HepG2 (cell line): ENCODE measurements at regions not wholly inside any gene's neighbourhood (a gene's known extent, or its start where the extent isn't known, plus 50 kb on each side); places are given as distances from the start of the nearest gene placed in this dataset.
"Not testable (repeated sequence)": the region's sequence is repeated elsewhere in the genome, so short reads cannot be mapped to it uniquely, and the experiment has no call there.

Source experiments
- ATAC-seq: fragments of 200-7000 bp; cut with Tn5 transposase; 3 replicates; pipeline ENCODE4 v1.9.1; 2020; ENCODE audit warnings: mild to moderate bottlenecking, moderate library complexity
- BruUV-seq: library from RNA; stranded (reverse); fragments of 400-500 nt; replicated peaks from 2 replicates; lab custom pipeline; 2021; lab: Mats Ljungman, UMichigan
- CTCF ChIA-PET: fragments of 300-600 bp; formaldehyde crosslinking; extraction: SDS; loops from one replicate; lab custom pipeline; 2021; ENCODE audit warnings: low total read pairs, inconsistent platforms, low intra/inter-chr PET ratio; lab: Yijun Ruan, JAX
- POLR2A ChIA-PET: fragments of 350-600 bp; sonication (Branson Sonifier 250); formaldehyde crosslinking; loops from one replicate; lab custom pipeline; 2020; ENCODE audit warnings: antibody characterized with exemption, inconsistent platforms; lab: Yijun Ruan, JAX
- DNase-seq: peaks from one replicate; pipeline ENCODE4 v3.0.0-alpha.2; 2015; ENCODE audit warnings: low spot score
- FAIRE-seq: peaks from 3 replicates; lab custom pipeline; 2011; peaks lifted over from hg19 to GRCh38; lab: Jason Lieb, UNC
- H2AFZ ChIP-seq: one replicate; pipeline ENCODE4 v1.6.1; 2011; ENCODE audit warnings: low read length, inconsistent platforms
- H3K27ac ChIP-seq: fragments of 300-600 bp; 3 replicates; pipeline ENCODE4 v1.8.0; 2011; ENCODE audit warnings: mixed run types, mild to moderate bottlenecking, mixed read lengths, low read length, inconsistent platforms; ENCODE audit not compliant: insufficient read depth; ENCODE audit errors: extremely low read length
- H3K27me3 ChIP-seq, 2 experiments: fragments of 200-600 bp in 1 of 2; 2 replicates in 1 of 2; 3 replicates in 1 of 2; pipeline versions ENCODE4 v1.6.0 to v1.8.0; 2011; ENCODE audit warnings: low read length in 2 of 2, mild to moderate bottlenecking in 2 of 2, moderate library complexity in 2 of 2, inconsistent platforms in 1 of 2; ENCODE audit not compliant: insufficient read depth in 2 of 2, control insufficient read depth in 1 of 2
- H3K36me3 ChIP-seq, 2 experiments: fragments of 200-600 bp in 1 of 2; replicated peaks in 1 of 2; 2 replicates in 1 of 2; 3 replicates in 1 of 2; pipeline versions ENCODE4 v1.5.1 to v1.8.0; 2011; ENCODE audit warnings: low read length in 2 of 2, inconsistent platforms in 1 of 2; ENCODE audit not compliant: insufficient read depth in 2 of 2, control insufficient read depth in 1 of 2
- H3K4me1 ChIP-seq: 2 replicates; pipeline ENCODE4 v1.5.1; 2012; ENCODE audit warnings: low read length, inconsistent platforms; ENCODE audit not compliant: insufficient read depth
- H3K4me2 ChIP-seq: 2 replicates; pipeline ENCODE4 v1.6.0; 2011; ENCODE audit warnings: low read depth, low read length, inconsistent platforms
- H3K4me3 ChIP-seq, 3 experiments: fragments of 200-600 bp in 1 of 3; sonication (generic), shearing (Covaris generic) in 1 of 3; replicated peaks in 1 of 3; 2 replicates each; pipeline ENCODE4 v1.5.1; 2011 to 2016; ENCODE audit warnings: low read length in 3 of 3, inconsistent platforms in 2 of 3, low read depth in 2 of 3, mild to moderate bottlenecking in 2 of 3, control low read depth in 1 of 3, mixed read lengths in 1 of 3; ENCODE audit not compliant: insufficient read depth in 1 of 3
- H3K79me2 ChIP-seq: one replicate; pipeline ENCODE4 v1.6.1; 2011; ENCODE audit warnings: low read length, inconsistent platforms; ENCODE audit not compliant: insufficient read depth
- H3K9ac ChIP-seq: 2 replicates; pipeline ENCODE4 v1.6.0; 2011; ENCODE audit warnings: mild to moderate bottlenecking, low read depth, low read length, inconsistent platforms; ENCODE audit not compliant: insufficient read depth
- H3K9me3 ChIP-seq: 2 replicates; pipeline ENCODE4 v1.5.1; 2012; ENCODE audit warnings: mild to moderate bottlenecking, low read length
- H4K20me1 ChIP-seq: 2 replicates; pipeline ENCODE4 v1.6.0; 2011; ENCODE audit warnings: inconsistent platforms, mild to moderate bottlenecking, low read length, moderate library complexity; ENCODE audit not compliant: insufficient read depth
- FUBP1 ChIP-seq: sonication (generic); formaldehyde crosslinking; IDR thresholded peaks from 2 replicates; pipeline ENCODE4 v1.5.1; 2020; ENCODE audit warnings: missing genetic modification reagents, mild to moderate bottlenecking, borderline replicate concordance
- KAT2B ChIP-seq: fragments of 150-350 bp; IDR thresholded peaks from 2 replicates; pipeline ENCODE4 v1.6.1; 2014; ENCODE audit warnings: low read depth, low read length, borderline replicate concordance
- ZNF260 ChIP-seq: sonication (generic); formaldehyde crosslinking; IDR thresholded peaks from 2 replicates; pipeline ENCODE4 v1.4.0; 2020; ENCODE audit warnings: missing genetic modification reagents, low read depth, mild to moderate bottlenecking, borderline replicate concordance
- ZNF775 ChIP-seq: sonication (generic); formaldehyde crosslinking; IDR thresholded peaks from 2 replicates; pipeline ENCODE4 v1.4.0; 2020; ENCODE audit warnings: missing genetic modification reagents, mild to moderate bottlenecking, moderate library complexity, borderline replicate concordance
- ZSCAN25 ChIP-seq: sonication (generic); formaldehyde crosslinking; IDR thresholded peaks from 2 replicates; pipeline ENCODE4 v1.8.0; 2022; ENCODE audit warnings: mild to moderate bottlenecking, missing genetic modification reagents
- WGBS: methylation state at CpG from one replicate; pipeline ENCODE4 v1.1.6; 2017; ENCODE audit warnings: low lambda C conversion rate; 5-methylcytosine and 5-hydroxymethylcytosine counted together
- in situ Hi-C: cut with HindIII; loops from 2 replicates; pipeline ENCODE4 v1.10.0; 2017; ENCODE audit warnings: low pct_unique_long_range_greater_than_20kb; ENCODE audit not compliant: extremely low pct_ligation_motif_present
- intact Hi-C: fragments of 100-400 bp; cut with micrococcal nuclease; formaldehyde crosslinking; loops from one replicate; pipeline ENCODE4 v1.10.0; 2022; ENCODE audit not compliant: unreplicated experiment
- TF ChIP-seq, protein P1 (sequence below): sonication (generic); formaldehyde crosslinking; IDR thresholded peaks from 2 replicates; pipeline ENCODE4 v1.5.0; 2020; ENCODE audit warnings: mild to moderate bottlenecking, missing genetic modification reagents, moderate library complexity

DNA sequence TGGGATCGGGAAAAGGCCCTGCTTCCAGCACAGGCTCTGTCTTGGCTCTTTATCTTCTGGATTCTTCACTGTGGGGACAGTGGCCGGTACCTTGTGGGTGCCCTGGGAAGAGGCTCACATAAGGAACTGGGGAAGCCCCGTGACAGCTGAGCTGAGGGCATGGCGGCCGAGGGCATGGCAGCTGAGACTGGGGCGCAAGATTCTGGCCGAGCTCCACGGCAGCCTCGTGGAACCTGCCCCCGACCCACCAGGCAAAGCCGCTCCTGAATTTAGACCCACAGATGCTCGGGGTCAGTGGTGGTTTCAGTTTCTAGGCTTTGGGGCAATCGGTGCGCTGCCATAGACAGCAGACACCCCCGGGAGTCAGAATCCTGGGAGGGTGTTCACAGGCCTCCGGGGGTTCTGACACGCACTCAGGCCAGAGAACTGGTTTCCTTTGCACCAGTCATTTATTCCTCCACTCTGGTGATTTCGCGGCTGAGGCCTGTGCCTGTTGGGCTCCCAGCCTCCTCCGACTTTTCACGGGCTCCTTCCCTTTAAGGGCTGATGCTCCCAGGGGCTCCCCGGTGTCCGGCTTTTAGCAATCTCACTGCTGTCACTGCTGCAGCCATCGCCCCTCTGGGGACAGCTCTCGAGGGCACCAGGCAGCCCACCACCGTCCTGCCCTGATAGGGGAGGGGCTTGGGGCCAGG is 117.6 kb downstream of the TEX29 start:
- Histone ChIP-seq H3K27me3 (peaks cover 3 to 10% of the 10 kb centered on the region in 2 experiments; a peak in 4 of 5 replicates), H3K9me3 (no peaks in the 10 kb centered on the region), H3K36me3 (no peaks in the 10 kb centered on the region), H3K79me2 (no peaks in the 10 kb centered on the region), H4K20me1 (no peaks in the 10 kb centered on the region), H3K4me3 (no peak overlapping the region), H3K4me1 (no peaks in the 10 kb centered on the region), H3K4me2 (0 out of 2 replicates have a peak overlapping the region, but pooled peaks have one; percentile 18), H3K27ac (no peak overlapping the region), H2AFZ (no peak overlapping the region), H3K9ac (no peak overlapping the region)
- TF ChIP-seq FUBP1 (CRISPR knock-in tag), result no peak
- no peak for TF ChIP-seq ZNF260 (CRISPR knock-in tag)
- TF ChIP-seq ZNF775 (CRISPR knock-in tag), result no peak
- TF ChIP-seq KAT2B, result no peak
- WGBS, result 18% methylated on average over 8 of the region's 26 CpGs
- in situ Hi-C loops, result no loop called here
- POLR2A ChIA-PET, result no interaction called here
- BruUV-seq, result no TSS peak
- peak; percentile 19; the same call in 2 of the 3 replicates for ATAC-seq
- no peak for DNase-seq
- CTCF ChIA-PET, result no interaction called here
- intact Hi-C loops, result no loop called here
- no peak for FAIRE-seq

DNA sequence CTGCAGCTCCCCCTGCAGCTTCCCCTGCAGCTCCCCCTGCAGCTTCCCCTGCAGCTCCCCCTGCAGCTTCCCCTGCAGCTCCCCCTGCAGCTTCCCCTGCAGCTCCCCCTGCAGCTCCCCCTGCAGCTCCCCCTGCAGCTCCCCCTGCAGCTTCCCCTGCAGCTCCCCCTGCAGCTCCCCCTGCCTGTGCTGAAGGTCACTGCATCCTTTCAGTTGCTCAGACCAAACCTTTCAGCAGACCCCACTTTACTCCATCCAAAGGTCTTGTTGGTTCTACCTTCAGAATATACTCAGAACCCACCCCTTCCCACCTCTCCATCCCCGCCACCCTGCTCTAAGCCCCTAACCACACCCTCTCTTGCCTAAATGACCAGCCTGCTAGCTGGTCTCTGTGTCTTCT is 120.0 kb downstream of the TEX29 start:
- TF ChIP-seq ZSCAN25, result peak; percentile 98
- TF ChIP-seq, protein P1, sequence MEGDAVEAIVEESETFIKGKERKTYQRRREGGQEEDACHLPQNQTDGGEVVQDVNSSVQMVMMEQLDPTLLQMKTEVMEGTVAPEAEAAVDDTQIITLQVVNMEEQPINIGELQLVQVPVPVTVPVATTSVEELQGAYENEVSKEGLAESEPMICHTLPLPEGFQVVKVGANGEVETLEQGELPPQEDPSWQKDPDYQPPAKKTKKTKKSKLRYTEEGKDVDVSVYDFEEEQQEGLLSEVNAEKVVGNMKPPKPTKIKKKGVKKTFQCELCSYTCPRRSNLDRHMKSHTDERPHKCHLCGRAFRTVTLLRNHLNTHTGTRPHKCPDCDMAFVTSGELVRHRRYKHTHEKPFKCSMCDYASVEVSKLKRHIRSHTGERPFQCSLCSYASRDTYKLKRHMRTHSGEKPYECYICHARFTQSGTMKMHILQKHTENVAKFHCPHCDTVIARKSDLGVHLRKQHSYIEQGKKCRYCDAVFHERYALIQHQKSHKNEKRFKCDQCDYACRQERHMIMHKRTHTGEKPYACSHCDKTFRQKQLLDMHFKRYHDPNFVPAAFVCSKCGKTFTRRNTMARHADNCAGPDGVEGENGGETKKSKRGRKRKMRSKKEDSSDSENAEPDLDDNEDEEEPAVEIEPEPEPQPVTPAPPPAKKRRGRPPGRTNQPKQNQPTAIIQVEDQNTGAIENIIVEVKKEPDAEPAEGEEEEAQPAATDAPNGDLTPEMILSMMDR (CRISPR knock-in tag), result peak; percentile 54
- TF ChIP-seq, all 625 proteins: peak for 2; not testable (repeated sequence) for 623
- H4K20me1 ChIP-seq, H3K4me3 ChIP-seq, FAIRE-seq, H2AFZ ChIP-seq, in situ Hi-C loops, H3K36me3 ChIP-seq, H3K9me3 ChIP-seq, H3K4me2 ChIP-seq, DNase-seq, H3K27ac ChIP-seq, intact Hi-C loops, H3K4me1 ChIP-seq, H3K9ac ChIP-seq, H3K27me3 ChIP-seq, H3K79me2 ChIP-seq, CTCF ChIA-PET, BruUV-seq: not testable (repeated sequence)
- ATAC-seq, result peak; percentile 40; the same call in 2 of the 3 replicates
- POLR2A ChIA-PET, result interaction anchor here (0.8 kb wide), 1 partner anchor 11 kb away, joined by 3 read pairs; no protein-coding TSS in a partner anchor
- 0% methylated on average over 1 of the region's 1 CpG for WGBS
